ENCODE measurements at regions not wholly inside any gene's neighbourhood (a gene's known extent, or its start where the extent isn't known, plus 50 kb on each side); places are given as distances from the start of the nearest gene placed in this dataset.

DNA sequence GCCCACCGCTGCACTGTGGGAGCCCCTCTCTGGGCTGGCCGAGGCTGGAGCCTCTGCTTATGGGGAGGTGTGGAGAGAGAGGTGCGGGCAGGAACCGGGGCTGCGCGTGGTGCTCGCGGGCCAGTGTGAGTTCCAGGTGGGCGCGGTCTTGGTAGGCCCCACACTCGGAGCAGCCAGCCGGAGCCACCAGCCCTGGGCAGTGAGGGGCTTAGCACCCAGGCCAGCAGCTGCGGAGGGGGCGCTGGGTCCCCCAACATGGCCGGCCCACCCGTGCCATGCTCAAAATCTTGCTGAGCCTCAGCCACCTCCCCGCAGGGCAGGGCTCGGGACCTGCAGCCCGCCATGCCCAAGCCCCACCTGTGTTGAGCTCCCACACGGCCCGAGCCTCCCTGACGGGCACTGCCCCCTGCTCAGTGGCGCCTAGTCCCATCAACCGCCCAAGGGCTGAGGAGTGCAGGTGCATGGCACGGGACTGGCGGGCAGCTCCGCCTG is 856.8 kb upstream of the CELF2 start:
- H3K4me3 ChIP-seq (ENCODE audit: low read length): no peak overlapping the region
- TF ChIP-seq, protein P1, sequence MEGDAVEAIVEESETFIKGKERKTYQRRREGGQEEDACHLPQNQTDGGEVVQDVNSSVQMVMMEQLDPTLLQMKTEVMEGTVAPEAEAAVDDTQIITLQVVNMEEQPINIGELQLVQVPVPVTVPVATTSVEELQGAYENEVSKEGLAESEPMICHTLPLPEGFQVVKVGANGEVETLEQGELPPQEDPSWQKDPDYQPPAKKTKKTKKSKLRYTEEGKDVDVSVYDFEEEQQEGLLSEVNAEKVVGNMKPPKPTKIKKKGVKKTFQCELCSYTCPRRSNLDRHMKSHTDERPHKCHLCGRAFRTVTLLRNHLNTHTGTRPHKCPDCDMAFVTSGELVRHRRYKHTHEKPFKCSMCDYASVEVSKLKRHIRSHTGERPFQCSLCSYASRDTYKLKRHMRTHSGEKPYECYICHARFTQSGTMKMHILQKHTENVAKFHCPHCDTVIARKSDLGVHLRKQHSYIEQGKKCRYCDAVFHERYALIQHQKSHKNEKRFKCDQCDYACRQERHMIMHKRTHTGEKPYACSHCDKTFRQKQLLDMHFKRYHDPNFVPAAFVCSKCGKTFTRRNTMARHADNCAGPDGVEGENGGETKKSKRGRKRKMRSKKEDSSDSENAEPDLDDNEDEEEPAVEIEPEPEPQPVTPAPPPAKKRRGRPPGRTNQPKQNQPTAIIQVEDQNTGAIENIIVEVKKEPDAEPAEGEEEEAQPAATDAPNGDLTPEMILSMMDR (conservative IDR thresholded peaks at IDR 0.05; ENCODE audit: low read length): no peak
- DNase-seq (ENCODE audit: low read depth): no peak

DNA sequence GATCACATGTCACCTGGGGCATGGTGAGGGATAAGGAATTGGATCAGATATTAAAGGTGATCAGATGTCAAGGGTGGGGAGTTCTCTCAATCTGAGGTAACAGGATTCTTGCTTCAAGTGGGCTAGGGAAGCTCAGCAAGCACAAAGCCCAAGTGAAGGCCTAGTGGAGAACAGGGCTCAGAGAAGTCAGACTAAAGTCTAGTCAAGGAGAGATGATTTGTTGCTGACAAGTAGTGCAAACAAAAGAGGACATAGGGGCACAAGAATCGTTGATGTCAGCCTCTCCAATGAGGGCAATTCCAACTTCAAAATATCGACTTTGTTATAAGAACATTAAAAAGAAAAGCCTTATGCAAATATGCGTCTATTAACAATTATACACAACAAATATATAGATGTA is 852.8 kb upstream of the CELF2 start:
- H3K4me3 ChIP-seq (ENCODE audit: low read length): no peak overlapping the region

DNA sequence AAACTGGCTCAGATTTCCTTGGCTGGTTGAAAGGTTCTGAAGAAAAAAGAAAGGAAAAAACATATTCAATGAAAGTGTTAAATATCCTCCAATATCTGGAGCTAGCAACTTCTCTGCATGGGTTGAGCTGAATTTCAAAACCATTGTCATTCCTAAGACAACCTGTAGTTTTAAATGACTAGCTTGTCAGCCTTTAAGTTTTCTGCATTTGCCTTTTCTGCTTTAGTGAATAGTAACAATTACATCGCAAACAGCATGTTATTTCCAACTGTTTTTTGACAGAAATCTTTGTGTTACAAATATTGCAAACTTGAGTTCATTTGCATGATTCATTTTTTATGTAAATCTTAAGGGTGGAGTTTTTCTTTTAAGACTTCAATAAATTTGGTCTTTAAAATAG is 852.3 kb upstream of the CELF2 start:
- TF ChIP-seq, protein P1 (conservative IDR thresholded peaks at IDR 0.05; ENCODE audit: low read length): no peak
- no peak overlapping the region for H3K4me3 ChIP-seq (ENCODE audit: low read length)
- DNase-seq (ENCODE audit: low read depth): no peak

More for the DNA sequence above, 852.8 kb upstream of the CELF2 start:
- TF ChIP-seq, protein P1 (conservative IDR thresholded peaks at IDR 0.05; ENCODE audit: low read length): no peak
- DNase-seq (ENCODE audit: low read depth): no peak

DNA sequence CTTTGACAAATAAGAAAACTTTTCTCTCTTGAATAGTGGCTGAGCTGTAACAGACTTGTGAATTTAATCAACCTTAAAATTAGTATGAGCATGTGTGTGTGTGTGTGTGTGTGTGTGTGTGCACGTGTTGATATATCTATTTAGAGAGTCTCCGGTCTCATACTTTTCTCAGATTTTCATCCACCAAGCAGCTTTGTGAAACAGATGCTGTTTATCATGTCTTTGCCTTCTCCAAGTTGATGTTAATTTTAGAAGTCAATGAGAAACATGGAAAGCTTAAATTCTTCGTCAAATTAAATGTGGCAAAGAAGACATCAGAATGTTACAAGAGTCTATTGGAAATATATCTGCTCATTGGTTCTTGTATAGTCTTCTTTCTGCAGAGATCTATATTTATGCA is 839.2 kb upstream of the CELF2 start:
- no peak overlapping the region for H3K4me3 ChIP-seq (ENCODE audit: low read length)
- no peak for DNase-seq (ENCODE audit: low read depth)
- TF ChIP-seq, protein P1 (conservative IDR thresholded peaks at IDR 0.05; ENCODE audit: low read length): no peak

DNA sequence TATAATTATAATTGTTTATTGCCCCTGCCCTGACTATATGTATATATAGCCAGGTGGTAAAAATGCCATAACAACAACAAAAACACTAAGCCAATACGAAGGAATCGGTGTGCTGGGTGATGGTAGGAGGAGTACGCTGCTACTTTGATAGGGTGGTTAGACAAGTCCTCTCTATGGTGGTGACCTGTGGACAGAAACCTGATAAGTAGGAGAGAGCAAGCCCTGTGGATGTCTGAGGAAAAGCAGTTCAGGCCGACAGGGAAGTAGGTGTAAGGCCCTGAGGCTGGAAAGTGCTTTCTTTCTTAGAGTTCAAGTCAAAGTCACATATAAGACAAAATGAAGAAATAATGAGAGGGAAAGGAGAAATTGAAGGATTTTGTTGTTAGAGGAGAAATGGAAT is 823.8 kb upstream of the CELF2 start:
- TF ChIP-seq, protein P1 (conservative IDR thresholded peaks at IDR 0.05; ENCODE audit: low read length): no peak
- no peak for DNase-seq (ENCODE audit: low read depth)

DNA sequence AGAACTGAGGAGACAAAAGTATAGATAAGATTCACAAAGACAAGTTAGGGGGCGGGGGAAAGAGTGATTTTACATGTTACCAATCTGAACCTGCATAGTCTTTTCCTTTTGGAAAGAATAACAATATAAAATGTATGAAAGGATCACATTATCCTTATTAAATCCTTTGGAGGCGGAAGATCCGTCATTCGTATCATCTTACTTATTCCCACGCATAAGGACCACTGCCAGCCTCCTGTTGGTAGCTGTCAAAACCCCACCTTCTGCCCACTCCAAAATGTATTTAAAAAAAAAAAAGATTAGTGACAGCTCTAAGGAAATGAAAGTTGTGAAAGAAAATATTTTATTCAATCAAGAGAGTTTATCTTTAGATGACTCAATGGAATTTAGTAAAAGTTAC is 821.0 kb upstream of the CELF2 start:
- TF ChIP-seq, protein P1 (conservative IDR thresholded peaks at IDR 0.05; ENCODE audit: low read length): no peak
- H3K4me3 ChIP-seq (ENCODE audit: low read length): no peak overlapping the region
- no peak for DNase-seq (ENCODE audit: low read depth)

More for the DNA sequence above, 823.8 kb upstream of the CELF2 start:
- no peak overlapping the region for H3K4me3 ChIP-seq (ENCODE audit: low read length)

DNA sequence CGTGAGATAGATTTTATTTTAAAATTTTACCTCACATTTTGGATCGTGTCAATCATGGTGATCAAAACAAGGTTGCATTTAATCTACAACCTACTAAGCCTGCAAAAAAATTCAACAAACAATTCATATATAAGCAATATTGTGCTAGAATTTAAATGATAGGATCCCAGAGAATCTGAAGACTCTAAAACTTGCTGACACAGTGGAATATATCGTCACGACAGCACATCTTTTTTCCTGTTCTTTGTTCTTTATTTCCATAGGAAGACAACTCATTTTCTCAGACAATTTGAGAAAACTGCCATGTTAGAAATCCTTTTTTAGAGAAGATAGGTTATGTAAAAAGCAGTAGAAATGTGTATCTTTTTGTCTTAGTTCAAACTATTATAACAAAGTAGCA is 820.2 kb upstream of the CELF2 start:
- TF ChIP-seq, protein P1 (conservative IDR thresholded peaks at IDR 0.05; ENCODE audit: low read length): no peak
- DNase-seq (ENCODE audit: low read depth): no peak
- no peak overlapping the region for H3K4me3 ChIP-seq (ENCODE audit: low read length)

Data from AG10803 (cell line).